ENCODE measurements at regions not wholly inside any gene's neighbourhood (a gene's known extent, or its start where the extent isn't known, plus 50 kb on each side); places are given as distances from the start of the nearest gene placed in this dataset.

DNA sequence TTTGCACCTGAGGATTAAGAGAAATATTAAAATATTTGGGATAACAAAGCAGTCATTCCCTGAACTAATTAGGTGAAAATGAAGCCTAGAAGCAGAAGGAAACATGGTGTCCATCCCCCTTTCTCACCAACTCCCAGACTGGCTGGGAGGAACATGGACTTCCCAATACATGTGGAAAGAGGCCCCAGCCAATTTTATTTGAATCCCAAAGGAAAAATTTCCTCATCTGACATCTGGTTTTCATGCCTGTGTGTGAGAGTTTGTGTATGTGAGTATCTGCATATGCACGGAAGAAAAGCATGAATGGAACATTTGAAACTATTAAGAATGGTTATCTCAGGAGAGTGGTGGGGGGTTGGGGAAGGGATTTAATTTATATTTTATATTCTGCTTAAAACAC lies 84.3 kb downstream of the COPS8 start:
- DNase-seq (ENCODE audit: low read depth): no peak

DNA sequence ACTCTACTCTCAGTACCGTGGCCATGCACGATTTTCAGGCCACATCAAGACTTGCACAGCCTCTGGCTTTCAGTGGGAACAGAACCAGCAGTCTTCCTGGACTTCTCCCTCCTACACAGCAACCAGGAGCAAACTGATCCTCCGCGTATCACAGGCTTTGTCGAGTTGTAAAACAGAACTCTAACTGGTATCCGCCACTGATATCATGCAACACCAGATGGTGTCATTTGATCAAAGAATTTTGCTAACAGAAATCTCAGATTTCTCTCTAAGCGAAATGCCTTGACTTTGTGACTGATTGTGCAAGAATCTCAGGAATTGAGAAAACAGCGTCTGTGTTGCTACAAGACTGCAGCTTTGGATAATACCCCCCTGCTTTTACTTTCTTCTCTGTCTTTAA lies 85.7 kb downstream of the COPS8 start:
- DNase-seq (ENCODE audit: low read depth): peak; percentile 76

DNA sequence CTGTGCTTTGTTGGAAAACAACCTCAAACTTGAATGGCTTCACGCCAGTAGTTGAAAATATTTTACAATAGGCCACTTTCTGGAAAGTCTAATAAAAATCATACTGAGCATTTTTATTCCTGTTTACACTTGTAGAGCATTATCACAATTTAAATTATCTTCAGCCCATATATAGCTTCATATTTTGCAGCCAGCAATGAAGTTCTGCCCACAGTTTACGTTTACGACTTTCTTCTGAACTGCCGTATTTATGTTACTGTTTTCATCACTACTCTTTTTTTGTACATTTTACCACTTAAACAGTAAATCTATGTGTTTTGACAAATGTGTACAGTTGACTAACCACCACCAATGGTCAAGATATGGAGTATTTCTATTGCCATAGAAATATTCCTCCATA lies 86.2 kb downstream of the COPS8 start:
- DNase-seq (ENCODE audit: low read depth): no peak

DNA sequence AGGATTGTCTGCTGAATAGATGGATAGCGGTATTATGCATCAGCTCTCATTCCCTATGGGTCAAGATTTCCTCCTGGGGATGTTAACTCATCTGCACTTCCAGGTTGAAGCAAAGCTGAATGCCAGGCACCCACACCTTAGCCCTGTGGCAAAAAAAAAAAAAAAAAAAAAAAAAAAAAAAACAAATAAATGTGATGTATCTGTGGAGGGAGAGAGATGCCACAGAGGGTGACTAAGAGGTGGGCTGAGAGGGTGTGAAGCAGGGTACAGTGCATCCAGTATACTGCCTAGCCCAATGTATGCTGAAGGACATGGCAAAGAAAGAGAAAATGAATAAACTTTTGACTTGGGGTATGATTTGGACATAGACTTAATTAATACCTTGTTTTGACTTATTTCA lies 91.4 kb downstream of the COPS8 start:
- DNase-seq (ENCODE audit: low read depth): peak; percentile 52

DNA sequence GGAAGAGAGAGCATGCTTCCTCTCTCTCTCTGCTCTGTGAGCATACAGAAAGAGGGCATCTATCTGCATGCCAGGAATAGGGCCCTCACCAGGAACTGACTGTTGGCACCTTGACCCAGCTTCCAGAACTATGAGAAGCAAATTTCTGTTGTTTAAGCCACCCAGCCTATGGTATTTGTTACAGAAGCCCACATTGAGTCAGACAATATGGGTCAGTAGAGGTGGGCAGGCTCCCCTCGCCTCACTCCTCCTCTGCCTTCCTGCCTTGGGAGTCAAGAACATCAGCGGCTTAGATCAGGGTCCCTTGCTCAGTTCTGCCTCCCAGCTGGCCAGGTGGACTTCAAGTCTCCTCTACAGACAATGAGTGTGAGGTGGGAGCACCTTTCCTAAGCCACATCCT lies 92.3 kb downstream of the COPS8 start:
- no peak for DNase-seq (ENCODE audit: low read depth)

DNA sequence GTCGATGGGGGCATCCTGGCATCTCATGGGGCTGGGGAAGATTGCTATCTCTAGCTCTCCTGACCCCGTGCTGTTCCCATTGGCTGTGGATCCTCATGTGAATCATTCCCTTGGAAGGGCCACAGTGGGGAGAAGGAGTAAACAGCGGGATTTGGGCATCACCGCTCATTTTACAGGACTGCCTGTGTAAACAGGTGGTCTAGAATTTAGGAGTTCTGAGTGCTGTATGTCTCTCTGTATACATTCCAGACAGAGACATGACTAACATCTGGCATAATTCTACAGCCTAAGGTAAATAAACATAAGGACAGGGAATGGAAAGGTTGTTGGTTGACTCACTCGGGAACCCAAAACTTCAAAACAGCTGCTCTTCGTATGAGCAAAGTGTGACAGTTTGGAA lies 92.7 kb downstream of the COPS8 start:
- peak; percentile 94 for DNase-seq (ENCODE audit: low read depth)

DNA sequence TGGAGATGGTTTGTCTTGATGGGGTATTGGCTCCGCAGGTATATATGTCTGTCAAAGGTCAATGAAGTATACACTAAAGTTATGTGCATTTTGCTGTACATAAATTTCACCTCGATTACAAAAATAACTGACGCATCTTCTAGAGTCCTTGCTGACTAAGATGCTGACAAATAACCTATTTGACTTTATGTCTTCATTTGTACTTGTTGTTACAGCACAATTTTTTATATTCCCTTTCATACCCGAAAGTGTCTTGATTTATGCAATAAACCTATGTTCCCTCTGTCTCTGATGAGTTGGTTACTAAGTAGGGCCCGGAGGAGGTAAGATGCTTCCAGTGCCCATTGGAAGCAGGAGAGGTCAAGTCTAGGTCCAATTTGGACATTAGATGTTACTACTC lies 93.5 kb downstream of the COPS8 start:
- no peak for DNase-seq (ENCODE audit: low read depth)

DNA sequence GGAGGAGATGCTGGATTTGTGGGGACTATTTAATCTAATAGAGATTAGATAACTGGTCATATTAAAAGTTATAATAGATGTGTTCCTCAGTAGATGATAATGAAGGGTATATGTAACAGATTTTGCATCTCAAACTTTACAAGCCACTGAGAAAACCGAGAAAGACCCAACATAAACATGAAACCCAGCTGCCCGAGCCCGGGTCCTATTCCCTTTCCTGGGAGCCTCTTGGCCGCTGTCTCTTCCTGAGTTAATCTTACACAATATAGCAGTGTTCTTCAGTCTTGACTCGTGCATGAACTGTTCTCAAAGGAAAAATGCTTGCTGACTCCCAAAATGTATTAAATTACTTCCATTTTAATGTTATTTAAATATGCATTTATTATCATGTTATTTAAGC lies 94.5 kb downstream of the COPS8 start:
- DNase-seq (ENCODE audit: low read depth): no peak

DNA sequence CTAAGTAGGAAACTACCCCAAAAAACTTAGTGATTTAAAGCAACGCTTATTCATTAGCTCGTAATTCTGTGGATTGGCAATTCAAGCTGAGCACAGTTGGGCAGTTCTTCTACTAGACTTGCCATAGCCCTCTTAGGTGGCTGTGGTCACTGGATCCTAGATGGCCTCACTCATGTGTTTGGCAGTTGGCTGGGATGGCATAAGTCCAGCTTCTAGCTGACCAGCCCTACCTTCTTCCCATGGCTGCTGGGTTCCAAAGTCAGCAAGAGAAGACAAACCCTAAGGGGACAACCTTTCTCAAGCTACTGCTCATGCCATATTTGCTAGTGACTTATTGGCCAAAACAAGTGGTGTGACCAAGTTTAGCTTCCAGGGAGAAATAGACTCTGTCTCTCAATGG lies 95.3 kb downstream of the COPS8 start:
- no peak for DNase-seq (ENCODE audit: low read depth)

DNA sequence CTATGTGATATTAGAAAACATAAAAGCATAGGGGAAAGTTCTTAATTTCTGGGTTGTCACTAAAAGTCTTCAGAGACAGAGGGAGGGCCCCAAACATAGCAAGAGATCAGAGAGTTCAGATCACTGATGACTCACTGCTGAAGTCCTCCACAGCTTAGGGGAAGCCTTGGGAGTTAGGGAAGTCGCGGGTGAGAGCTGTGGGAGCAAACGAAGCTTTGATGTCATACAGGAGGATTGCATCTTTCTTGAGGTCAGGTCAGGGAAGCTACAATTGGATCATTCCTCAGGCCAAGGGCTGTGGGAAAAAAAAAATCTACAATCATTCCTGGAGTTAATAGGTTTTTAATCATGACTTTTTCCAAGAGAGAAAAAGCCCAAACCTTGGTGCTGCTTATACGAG lies 96.2 kb downstream of the COPS8 start:
- DNase-seq (ENCODE audit: low read depth): peak; percentile 76

DNA sequence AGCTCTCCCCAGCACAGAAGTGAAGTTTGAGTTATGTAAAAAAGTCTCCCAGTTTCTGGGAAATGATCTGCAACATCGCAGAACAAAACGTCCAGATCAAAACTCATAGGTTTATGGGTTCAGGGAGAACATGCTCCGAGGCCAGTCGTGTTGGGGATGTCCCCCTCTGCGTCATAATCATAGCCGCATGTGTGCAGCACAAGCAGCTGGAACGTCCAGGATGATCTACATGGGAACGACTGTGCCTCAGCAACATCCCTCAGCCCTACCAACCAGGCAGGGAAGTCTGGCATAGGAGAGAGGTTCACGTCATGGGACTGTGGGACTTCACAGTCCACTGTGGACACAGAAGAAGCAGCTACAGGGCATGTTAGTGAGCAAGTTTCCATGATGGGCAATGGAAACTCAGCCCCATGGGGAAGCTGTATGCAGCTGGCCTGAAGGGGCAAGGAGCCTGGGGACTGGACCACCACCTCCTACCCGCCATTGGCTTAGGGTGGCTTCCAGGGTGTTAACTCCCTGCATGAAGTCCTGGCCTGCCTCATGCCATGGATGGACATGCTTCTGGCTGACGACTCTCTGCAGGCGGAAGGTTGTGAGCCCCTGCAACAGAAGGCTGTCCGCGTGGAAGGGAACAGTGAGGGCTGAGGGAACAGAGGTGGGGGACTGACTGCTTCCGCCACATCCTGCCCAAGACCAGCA lies 96.9 kb downstream of the COPS8 start:
- DNase-seq (ENCODE audit: low read depth): no peak

DNA sequence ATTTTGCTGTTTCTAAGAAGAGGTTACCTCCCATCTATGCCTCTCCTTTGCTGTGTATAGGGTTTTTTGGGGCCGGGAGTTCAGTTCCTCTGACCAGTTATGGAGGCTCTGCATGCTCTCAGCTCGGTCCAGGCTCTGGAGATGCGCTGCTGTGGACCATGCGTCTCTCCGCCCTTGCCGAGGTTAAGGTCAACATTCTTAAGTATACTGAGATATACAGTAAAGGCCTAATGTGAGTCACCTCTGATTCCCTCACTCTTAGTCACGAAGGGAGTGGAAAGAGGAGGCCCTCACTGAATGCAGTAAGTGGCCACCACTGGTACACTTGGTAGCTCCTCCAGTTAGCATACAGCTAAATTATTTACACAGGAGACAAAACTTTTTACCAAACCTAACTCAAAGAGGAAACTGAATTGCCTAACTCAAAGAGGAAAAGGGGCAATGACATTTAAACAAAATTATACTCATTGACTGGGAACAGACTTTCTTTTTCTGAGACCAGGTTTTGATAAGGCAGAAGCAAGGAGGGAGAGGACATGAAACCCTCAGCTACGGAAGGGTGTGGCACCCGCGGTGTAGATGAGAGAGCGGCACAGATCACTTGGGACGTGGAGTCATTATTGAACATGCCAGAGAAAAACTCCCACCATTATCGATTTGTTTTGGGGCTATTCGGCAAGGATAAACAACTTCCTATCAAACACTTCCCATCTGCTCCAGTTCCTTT lies 98.7 kb downstream of the COPS8 start:
- peak; percentile 60 for DNase-seq (ENCODE audit: low read depth)

DNA sequence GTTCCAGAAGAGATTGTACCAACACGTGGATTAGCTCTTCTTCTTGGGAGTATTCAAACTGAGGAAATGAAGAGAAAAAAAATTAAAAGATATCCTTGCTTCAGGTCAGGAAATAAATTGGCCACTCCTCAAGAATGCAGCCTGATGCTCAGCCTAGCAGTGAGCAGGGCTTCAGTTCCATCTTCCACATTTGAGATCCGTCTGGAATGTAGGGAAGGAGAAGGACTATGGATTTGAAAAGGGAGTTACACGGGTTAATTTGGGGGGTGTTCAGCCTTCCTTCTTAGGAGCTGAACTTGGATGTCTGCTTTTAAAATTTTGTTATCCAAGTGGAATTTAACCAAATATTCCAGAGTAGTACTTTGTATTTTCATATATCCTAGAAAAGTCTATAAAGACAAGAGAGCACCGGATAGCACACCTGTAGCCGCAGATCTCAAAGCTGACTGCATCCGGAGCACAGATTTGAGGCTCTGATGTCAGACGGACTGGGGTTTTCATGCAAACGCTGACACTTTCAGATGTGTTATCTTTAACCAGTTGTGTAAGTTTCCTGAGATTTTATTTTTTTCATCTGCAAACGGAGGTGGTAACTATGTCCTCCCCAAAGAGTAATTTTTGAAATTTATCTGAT lies 99.3 kb downstream of the COPS8 start:
- DNase-seq (ENCODE audit: low read depth): no peak

DNA sequence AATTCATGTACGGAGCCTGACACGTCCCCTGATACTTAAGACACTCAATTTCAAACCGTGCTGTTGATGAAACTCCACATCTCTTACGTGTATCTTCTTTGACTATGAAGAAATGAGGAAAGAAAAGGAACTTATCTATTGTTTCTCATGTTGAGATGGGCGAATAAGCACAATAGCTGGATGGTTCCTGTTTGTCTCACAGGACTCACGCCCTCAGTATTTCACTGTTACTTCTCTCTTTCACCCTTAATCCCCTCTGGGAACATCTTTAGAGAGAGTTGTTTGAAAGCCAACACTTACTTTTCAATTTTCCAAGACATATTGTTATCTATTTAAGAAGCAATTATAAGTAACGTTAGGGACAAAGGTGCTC lies 99.8 kb downstream of the COPS8 start:
- no peak for DNase-seq (ENCODE audit: low read depth)

DNA sequence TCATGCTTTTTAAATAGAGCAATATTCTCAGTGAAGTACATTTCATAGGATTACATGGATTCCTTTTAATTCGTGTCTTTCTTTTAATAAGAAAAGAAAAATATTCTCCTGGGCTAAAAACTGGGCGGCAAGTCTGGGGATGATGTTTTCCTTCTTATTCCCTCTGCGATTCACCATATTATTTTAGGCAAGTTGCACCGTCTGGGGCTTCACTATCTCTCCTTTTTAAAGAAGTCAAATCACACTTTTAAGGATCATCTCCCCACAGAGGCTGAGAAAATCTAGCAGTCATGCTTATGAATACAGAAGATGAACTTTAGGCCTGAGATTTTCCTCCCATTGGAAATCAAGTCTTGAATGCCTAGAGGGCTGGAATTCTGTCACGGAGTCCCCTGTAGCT lies 104.1 kb downstream of the COPS8 start:
- no peak for DNase-seq (ENCODE audit: low read depth)

DNA sequence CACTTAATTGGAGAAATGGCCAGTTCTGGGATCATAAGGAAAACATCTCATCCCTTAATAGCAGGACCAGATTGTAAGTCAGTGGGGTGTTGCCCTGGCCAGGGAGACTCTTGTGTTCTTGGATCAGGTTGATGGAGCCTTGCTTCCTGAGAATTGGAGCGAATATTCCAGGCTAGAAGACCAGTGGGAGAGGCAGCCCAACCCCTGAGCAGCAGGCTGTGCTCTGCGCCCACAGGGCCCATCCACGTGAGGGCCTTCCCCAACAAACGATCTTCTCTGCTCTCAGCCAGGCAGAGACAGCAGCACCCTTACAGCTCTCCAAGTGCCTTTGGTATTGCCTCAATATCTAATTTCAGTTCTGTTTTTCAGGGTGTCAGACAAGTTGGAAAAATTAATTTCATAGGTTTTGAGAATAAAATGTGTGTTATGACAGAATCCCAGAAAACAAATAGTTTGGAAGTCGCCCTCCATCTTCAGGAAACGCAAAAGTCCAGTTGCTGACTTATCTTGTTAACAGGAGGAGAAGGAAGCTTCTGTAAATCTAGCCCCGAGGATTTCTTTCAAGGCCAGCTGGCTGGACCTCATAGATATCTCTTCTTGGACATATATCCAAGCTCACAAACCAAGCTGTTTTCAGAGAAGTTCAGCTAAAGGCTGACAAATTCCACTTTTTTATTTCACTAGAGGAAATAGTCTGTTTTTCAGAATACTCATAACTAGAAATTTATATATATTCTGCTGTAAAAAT lies 105.5 kb downstream of the COPS8 start:
- DNase-seq (ENCODE audit: low read depth): no peak

DNA sequence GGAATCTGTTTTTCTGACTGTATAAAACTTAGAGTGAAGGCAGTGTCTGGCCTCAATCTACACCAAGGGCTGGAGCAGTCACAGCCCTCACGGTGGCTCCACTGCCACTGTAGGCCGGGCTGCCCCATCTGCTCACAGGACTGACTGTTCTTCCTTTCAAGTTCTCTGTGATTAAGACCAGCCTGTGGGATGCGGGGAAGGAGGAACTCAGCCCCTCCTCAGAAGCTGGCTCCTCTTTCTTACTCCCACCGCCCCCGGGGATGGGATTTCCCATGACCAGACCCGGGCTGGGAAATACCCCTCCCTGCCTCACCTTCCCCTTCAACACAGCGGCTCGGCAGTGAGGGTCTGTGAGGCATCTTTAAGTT lies 106.0 kb downstream of the COPS8 start:
- DNase-seq (ENCODE audit: low read depth): no peak

DNA sequence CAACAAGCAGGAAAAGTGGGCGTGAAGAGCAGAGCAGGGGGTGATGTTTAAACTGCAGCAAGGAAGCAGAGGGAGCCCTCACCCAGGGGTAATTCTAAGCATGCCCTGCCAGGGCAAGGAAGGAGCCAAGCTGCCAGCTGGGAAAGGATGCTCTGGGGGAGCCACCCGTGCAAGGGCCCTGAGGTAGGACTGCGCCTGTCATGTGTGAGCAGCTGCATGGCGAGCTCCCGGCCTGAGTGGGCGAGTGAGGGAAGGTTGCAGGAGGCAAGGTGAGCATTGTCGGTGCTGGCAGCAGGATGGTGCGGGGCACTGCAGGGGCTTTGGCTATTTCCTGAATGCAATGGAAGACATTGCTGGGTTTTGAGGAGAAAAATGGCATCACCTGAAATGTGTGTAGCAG lies 107.2 kb downstream of the COPS8 start:
- DNase-seq (ENCODE audit: low read depth): no peak

DNA sequence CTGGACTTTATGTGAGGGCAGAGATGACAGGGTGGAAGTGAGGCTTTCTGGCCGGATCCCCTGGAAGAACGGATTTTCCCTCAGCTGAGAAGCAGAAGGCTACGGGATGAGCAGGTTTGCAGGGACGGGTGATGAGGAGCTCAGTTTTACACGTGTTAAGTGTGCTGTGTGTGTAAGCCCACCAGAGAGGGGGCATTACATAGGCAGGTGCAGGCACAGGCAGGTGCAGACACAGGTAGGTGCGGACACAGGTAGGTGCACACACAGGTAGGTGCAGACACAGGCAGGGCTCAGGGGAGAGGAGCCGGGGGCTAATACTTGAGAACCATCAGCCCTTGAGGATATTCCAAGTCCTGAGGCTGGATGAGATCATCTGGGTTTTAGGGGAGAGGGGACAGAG lies 107.7 kb downstream of the COPS8 start:
- no peak for DNase-seq (ENCODE audit: low read depth)

DNA sequence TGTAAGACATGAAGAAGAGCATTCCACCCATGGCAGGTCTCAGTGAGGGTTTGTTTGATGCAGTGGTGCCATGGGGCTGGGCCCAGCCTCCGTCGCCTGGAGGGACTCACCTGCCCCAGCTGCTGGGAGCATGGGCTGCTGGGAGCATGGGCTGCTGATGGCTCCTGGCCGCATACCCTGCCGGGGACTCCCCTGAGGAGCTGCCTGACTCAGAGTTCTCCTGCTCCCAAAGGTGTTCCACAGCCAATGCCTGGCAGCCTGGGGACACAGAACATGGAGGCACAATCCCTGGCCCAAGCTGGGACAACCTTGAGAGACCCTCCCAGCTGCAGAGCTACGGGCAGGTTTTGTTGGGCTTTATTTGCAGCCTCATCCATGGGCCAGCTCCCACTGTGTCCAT lies 108.4 kb downstream of the COPS8 start:
- DNase-seq (ENCODE audit: low read depth): no peak

DNA sequence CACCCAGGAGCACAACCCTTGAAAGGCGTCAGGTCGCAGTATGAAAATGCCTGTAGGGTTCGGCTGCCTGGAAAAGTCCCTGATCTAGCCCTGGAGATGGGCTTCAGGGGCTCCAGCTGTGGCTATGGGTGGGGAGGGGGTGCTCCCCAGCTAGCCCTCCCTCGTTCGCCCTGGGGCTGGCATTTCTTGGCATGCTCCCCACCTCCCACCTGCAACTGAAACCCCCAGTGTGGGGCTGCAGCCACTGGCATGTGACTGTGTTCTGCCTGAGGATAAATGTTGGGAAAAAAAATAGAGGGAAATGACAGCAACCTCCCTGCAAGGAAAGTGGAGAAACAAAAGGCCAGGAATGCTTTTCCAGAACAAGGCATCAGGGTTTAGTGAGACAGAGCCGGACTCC lies 109.2 kb downstream of the COPS8 start:
- DNase-seq (ENCODE audit: low read depth): no peak

DNA sequence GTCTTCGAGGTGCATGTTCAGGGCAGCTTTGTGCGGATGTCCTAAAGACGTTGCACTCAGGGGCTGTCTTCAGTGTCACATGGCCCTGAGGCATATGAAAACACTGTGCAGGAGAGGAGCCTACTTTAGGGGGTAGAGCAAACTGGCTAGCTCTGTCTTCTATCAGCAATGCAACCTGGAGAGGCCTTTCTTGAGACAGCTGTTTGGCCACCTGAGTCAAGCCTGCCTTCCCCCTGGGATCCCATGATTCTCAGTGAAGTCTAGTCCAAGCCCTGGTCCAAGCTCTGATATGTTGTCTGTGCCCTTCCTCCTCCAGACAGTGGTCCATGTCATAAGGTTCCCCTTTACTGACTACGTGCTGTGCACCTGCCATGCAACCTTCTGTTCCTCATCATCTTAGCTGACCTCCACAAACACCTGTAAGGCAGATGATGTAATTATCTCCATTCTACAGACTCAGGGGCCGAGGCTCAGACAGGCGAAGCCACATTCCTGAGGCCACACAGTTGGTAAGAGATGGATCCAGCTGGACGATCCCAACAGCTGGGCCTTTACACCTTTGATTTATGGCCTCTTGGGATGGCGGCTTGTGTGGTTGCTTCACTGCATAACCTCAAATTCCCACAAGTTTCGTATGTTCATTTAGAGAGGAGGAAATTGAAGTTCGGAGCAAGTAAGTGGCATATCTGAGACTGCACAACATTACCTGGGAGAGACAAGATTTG lies 109.9 kb downstream of the COPS8 start:
- no peak for DNase-seq (ENCODE audit: low read depth)

Data from Daoy (cell line).